Activated naive CD8-positive, alpha-beta T cell treated with anti-CD3 and anti-CD28 coated beads, Interleukin-2, amount 10 ng/mL, durations not matched to agents 7 days and 5 days (primary cell): ENCODE measurements at regions not wholly inside any gene's neighbourhood (a gene's known extent, or its start where the extent isn't known, plus 50 kb on each side); places are given as distances from the start of the nearest gene placed in this dataset.

Experiments used
- ATAC-seq: fragments of 150-1000 bp; cut with Tn5 transposase; one replicate; pipeline ENCODE4 v1.10.0; 2021; ENCODE audit warnings: low read depth, moderate library complexity
- POLR2A ChIA-PET: fragments of 350-600 bp; sonication (Branson Sonifier 250); formaldehyde crosslinking; loops from one replicate; lab custom pipeline; 2021; ENCODE audit warnings: antibody characterized with exemption; lab: Charles Lee
- DNase-seq: peaks from one replicate; pipeline ENCODE4 v3.0.0; 2021
- H3K27ac Mint-ChIP-seq: one replicate; pipeline ENCODE4 v1.8.0; 2022; ENCODE audit warnings: mild to moderate bottlenecking, mixed read lengths
- H3K27me3 Mint-ChIP-seq: one replicate; pipeline ENCODE4 v1.8.0; 2022; ENCODE audit warnings: mild to moderate bottlenecking, moderate library complexity, mixed read lengths
- H3K36me3 Mint-ChIP-seq: one replicate; pipeline ENCODE4 v1.8.0; 2021; ENCODE audit warnings: mild to moderate bottlenecking, mixed read lengths
- H3K4me1 Mint-ChIP-seq: one replicate; pipeline ENCODE4 v1.8.0; 2021; ENCODE audit warnings: mixed read lengths
- H3K4me3 Mint-ChIP-seq: one replicate; pipeline ENCODE4 v1.8.0; 2022; ENCODE audit warnings: mild to moderate bottlenecking, moderate library complexity, mixed read lengths
- H3K9me3 Mint-ChIP-seq: one replicate; pipeline ENCODE4 v1.8.0; 2021; ENCODE audit warnings: mixed read lengths

GRCh38 chr16:80084163-80084562, 456.6 kb upstream of the DYNLRB2 start:
- H3K36me3 Mint-ChIP-seq = no peaks in the 10 kb centered on the region
- no peak for DNase-seq
- no peak for ATAC-seq
- no peaks in the 10 kb centered on the region for H3K9me3 Mint-ChIP-seq
- peaks cover under 1% of the 10 kb centered on the region for H3K27me3 Mint-ChIP-seq
- no peak overlapping the region for H3K27ac Mint-ChIP-seq
- no peaks in the 10 kb centered on the region for H3K4me1 Mint-ChIP-seq
- H3K4me3 Mint-ChIP-seq = no peak overlapping the region
- POLR2A ChIA-PET = no interaction called here

DNA sequence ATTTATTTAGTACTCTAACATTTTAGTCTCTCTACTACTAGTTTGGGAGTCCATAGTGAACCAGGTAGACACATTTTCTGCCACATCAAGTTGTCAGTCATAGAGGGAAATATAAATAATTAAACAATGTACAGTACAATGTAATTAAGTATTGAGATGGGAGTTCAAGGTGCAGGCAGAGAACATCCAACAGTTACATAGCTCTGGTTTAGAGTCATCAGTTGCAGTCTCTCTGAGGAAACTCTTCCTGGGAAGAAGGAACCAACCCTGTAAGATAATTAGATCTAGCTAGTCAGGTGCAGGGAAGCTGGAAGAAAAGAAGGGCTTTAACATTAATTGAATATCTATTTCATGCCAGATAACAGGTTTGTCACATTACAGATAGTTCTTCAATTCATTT, 457.9 kb upstream of the DYNLRB2 start:
- H3K27me3 Mint-ChIP-seq = peaks cover 3% of the 10 kb centered on the region
- no peaks in the 10 kb centered on the region for H3K36me3 Mint-ChIP-seq
- DNase-seq = no peak
- H3K4me1 Mint-ChIP-seq = no peaks in the 10 kb centered on the region
- no peaks in the 10 kb centered on the region for H3K9me3 Mint-ChIP-seq
- no peak for ATAC-seq
- POLR2A ChIA-PET = no interaction called here
- no peak overlapping the region for H3K4me3 Mint-ChIP-seq
- H3K27ac Mint-ChIP-seq = no peak overlapping the region

DNA sequence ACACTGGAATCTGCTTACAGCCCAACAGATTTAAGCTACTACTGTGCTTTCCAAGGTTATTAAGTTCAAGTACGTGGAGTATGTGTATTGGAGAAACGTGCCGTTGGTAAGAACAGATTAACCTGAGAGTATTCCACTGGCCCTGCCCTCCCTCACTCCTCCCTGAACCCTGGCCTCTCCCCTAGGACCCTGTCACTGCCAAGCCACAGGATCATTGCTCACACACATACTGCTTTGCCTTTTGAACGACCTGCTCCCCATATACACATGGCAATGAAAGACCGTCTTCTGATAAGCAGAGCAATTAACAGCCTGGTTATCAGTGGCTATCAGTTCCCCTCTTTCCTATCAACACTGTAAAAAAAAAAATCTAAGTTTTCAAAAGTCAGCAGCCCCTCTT, 458.9 kb upstream of the DYNLRB2 start:
- DNase-seq = no peak
- Mint-ChIP-seq H3K4me3 (no peak overlapping the region), H3K4me1 (no peaks in the 10 kb centered on the region), H3K27ac (no peak overlapping the region), H3K9me3 (no peaks in the 10 kb centered on the region), H3K36me3 (no peaks in the 10 kb centered on the region), H3K27me3 (peaks cover 3% of the 10 kb centered on the region)
- POLR2A ChIA-PET = no interaction called here
- no peak for ATAC-seq

GRCh38 chr16:80080287-80080851, 460.4 kb upstream of the DYNLRB2 start:
- no peak overlapping the region for H3K27ac Mint-ChIP-seq
- peaks cover 3% of the 10 kb centered on the region for H3K27me3 Mint-ChIP-seq
- H3K4me3 Mint-ChIP-seq = no peak overlapping the region
- ATAC-seq (no peak), DNase-seq (no peak)
- POLR2A ChIA-PET = no interaction called here
- no peaks in the 10 kb centered on the region for H3K36me3 Mint-ChIP-seq
- H3K4me1 Mint-ChIP-seq = no peaks in the 10 kb centered on the region
- H3K9me3 Mint-ChIP-seq = no peaks in the 10 kb centered on the region

DNA sequence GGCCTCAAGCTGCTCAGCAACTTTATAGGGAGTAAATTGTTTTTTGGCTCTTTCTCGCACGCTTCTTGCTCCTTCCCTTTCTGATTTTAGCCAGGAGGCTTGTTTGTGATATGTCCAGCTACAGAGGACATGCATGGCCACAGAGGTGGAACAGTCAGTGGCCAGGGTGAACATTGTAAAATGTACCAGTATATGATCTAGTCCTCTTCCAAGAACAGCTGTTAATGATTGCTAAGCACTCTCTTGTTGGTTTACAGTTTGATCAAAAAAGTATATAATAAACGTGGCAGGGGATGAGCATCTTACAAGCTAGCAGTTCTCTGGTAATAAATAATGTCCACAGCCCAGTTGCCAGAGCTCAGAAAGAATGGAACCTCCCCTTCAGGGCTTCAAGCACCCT, 461.7 kb upstream of the DYNLRB2 start:
- Mint-ChIP-seq H3K27me3 (peaks cover 3% of the 10 kb centered on the region), H3K36me3 (no peaks in the 10 kb centered on the region), H3K4me1 (no peaks in the 10 kb centered on the region), H3K27ac (no peak overlapping the region), H3K9me3 (no peaks in the 10 kb centered on the region), H3K4me3 (no peak overlapping the region)
- ATAC-seq (no peak), DNase-seq (no peak)
- POLR2A ChIA-PET = no interaction called here

- DNase-seq (no peak), ATAC-seq (no peak)
- Mint-ChIP-seq H3K36me3 (no peaks in the 10 kb centered on the region), H3K4me1 (no peaks in the 10 kb centered on the region), H3K4me3 (no peak overlapping the region), H3K9me3 (no peaks in the 10 kb centered on the region), H3K27ac (no peak overlapping the region), H3K27me3 (peaks cover 3% of the 10 kb centered on the region)
- POLR2A ChIA-PET = no interaction called here
Measured at GRCh38 chr16:80077696-80078095, 463.1 kb upstream of the DYNLRB2 start.

DNA sequence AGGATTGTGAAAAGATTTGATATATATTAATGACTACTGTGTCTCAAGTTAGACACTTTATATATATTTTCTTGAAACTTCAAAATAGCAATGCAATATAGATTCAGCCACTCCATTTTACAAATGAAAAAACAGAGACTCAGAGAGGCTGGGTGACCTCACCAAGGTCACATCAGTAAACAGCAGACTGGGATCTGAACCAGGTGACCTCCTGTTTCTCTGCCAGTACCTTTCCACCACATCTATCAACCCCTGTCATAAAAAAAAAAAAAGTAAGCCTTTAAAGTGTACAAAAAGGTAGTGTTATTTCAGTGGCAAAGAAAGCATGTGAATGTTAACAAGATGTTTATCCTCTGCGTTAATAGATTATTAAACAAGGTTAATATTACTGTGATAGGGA, 466.5 kb upstream of the DYNLRB2 start:
- Mint-ChIP-seq H3K27ac (no peak overlapping the region), H3K36me3 (no peaks in the 10 kb centered on the region), H3K27me3 (peaks cover 3% of the 10 kb centered on the region), H3K4me3 (no peak overlapping the region), H3K4me1 (no peaks in the 10 kb centered on the region), H3K9me3 (no peaks in the 10 kb centered on the region)
- POLR2A ChIA-PET = no interaction called here
- DNase-seq (no peak), ATAC-seq (no peak)

DNA sequence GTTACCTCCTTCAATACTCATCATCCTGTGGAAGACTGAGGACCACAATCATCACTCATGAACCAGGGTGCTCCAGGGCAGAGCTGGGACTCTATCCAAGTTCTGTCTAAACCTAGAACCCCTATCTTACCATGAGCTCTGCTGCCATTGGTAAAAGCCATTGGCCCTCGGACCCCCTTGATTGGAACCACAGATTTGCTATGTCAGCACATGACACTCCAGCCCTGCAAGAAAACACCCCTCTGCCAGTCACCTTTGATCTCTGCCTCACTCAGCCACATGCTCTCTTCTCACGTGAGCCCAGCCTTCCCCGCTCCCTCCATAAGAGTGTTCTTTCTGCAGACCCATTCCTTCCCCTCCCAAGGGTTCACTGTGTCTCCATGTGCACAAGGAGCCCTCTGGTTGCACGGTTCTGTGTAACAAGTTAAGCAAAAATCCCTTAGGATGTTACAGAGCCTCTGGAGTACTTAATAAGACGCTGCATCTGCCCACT, 468.8 kb upstream of the DYNLRB2 start:
- no peak for ATAC-seq
- POLR2A ChIA-PET = no interaction called here
- no peak overlapping the region for H3K27ac Mint-ChIP-seq

GRCh38 chr16:80066805-80067580, 466.5 kb upstream of the MAF start:
- Mint-ChIP-seq H3K4me1 (no peaks in the 10 kb centered on the region), H3K9me3 (no peaks in the 10 kb centered on the region), H3K36me3 (no peaks in the 10 kb centered on the region), H3K4me3 (no peak overlapping the region), H3K27me3 (no peaks in the 10 kb centered on the region), H3K27ac (no peak overlapping the region)
- POLR2A ChIA-PET = no interaction called here
- no peak for ATAC-seq
- DNase-seq = no peak

More for the DNA sequence above, 468.8 kb upstream of the DYNLRB2 start:
- no peak for DNase-seq
- Mint-ChIP-seq H3K9me3 (no peaks in the 10 kb centered on the region), H3K27me3 (no peaks in the 10 kb centered on the region), H3K4me3 (no peak overlapping the region), H3K36me3 (no peaks in the 10 kb centered on the region), H3K4me1 (no peaks in the 10 kb centered on the region)

- ATAC-seq (no peak), DNase-seq (no peak)
- no peak overlapping the region for H3K4me3 Mint-ChIP-seq
- no peaks in the 10 kb centered on the region for H3K36me3 Mint-ChIP-seq
- no peak overlapping the region for H3K27ac Mint-ChIP-seq
- H3K4me1 Mint-ChIP-seq = no peaks in the 10 kb centered on the region
- POLR2A ChIA-PET = no interaction called here
- H3K9me3 Mint-ChIP-seq = peaks cover 3% of the 10 kb centered on the region
- H3K27me3 Mint-ChIP-seq = no peaks in the 10 kb centered on the region
Measured at GRCh38 chr16:80065541-80065940, 465.0 kb upstream of the MAF start.

DNA sequence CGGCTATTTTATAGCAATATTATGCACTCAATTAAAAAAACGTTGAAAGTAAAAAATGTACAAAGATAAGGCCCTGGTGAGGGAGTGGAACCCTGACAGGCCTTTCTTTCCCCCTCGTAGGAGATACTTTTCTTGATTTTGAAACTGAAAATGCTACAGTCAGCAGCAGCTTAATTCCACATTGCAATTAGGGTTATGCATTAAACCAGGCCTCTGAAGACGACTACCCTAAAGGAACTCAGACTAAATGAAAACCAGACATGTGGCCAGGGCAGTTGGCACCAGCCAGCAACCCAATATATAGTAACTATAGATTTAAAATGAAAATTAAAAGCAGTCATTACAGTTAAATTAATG, 463.2 kb upstream of the MAF start:
- Mint-ChIP-seq H3K4me1 (no peaks in the 10 kb centered on the region), H3K4me3 (no peak overlapping the region), H3K9me3 (peaks cover 3% of the 10 kb centered on the region), H3K27me3 (no peaks in the 10 kb centered on the region), H3K27ac (no peak overlapping the region), H3K36me3 (no peaks in the 10 kb centered on the region)
- POLR2A ChIA-PET = no interaction called here
- no peak for DNase-seq
- ATAC-seq = no peak

- H3K27ac Mint-ChIP-seq = no peak overlapping the region
- peaks cover 3% of the 10 kb centered on the region for H3K9me3 Mint-ChIP-seq
- POLR2A ChIA-PET = no interaction called here
- no peak overlapping the region for H3K4me3 Mint-ChIP-seq
- no peaks in the 10 kb centered on the region for H3K36me3 Mint-ChIP-seq
- no peaks in the 10 kb centered on the region for H3K27me3 Mint-ChIP-seq
- DNase-seq (no peak), ATAC-seq (no peak)
- no peaks in the 10 kb centered on the region for H3K4me1 Mint-ChIP-seq
Measured at GRCh38 chr16:80063031-80063712, 462.6 kb upstream of the MAF start.

DNA sequence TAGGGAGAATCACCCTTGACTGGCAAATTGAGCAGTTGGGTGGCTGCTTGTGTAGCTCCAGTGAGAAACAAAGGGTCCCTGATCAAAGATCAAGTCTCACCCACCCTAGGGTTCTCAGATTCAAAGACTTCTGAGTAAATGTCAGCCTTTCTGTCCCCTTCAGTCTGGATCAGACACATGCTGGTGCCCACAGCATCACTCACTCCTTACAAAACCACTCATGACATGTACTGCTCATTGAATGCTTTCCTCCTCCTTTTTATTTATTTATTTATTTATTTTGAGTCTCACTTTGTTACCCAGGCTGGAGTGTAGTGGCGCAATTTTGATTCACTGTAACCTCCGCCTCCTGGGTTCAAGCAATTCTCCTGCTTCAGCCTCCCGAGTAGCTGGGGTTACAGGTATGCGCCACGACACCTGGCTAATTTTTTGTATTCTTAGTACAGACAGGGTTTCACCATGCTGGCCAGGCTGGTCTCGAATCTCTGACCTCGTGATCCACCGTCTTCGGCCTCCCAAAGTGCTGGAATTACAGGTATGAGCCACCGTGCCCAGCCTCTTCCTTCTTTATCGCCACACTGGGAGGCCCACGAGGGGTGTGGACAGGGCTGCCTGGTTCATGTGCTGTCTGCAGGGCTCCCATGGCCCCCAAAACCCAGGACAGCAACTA, 462.0 kb upstream of the MAF start:
- Mint-ChIP-seq H3K9me3 (peaks cover 3% of the 10 kb centered on the region), H3K36me3 (no peaks in the 10 kb centered on the region), H3K27ac (no peak overlapping the region), H3K27me3 (no peaks in the 10 kb centered on the region), H3K4me3 (no peak overlapping the region), H3K4me1 (no peaks in the 10 kb centered on the region)
- no peak for ATAC-seq
- POLR2A ChIA-PET = no interaction called here
- DNase-seq = no peak
